ENCODE measurements at regions not wholly inside any gene's neighbourhood (a gene's known extent, or its start where the extent isn't known, plus 50 kb on each side); places are given as distances from the start of the nearest gene placed in this dataset.

DNA sequence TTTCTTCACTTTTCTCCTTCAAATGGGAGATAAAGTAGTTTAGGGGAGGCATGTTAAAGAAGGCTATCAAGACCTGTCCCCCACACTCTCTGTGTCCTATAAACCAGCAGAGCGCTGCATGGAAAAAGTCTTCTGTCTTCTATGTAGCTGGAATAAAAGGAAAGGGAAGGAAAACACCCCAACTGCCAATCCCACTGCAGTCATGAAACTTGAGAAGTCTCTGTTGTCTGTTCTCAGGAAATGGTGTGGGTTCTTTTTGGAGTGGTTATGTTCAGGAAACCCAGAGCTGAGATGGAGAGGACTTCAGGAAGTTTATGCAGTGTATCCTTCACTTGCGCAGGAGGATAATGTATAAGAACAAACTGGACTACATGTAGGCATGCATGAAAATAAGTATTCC lies 274.3 kb downstream of the GAS1 start:
- H3K4me1 ChIP-seq (ENCODE audit: insufficient read depth, low read length) = no peaks in the 10 kb centered on the region
- H2AFZ ChIP-seq (ENCODE audit: low read depth, low read length) = no peak overlapping the region
- no peaks in the 10 kb centered on the region for H3K36me3 ChIP-seq (ENCODE audit: insufficient read depth, low read length)
- H3K9me3 ChIP-seq (ENCODE audit: low read length) = no peaks in the 10 kb centered on the region
- no peak overlapping the region for H3K4me3 ChIP-seq (ENCODE audit: low read length)
- no peaks in the 10 kb centered on the region for H3K27me3 ChIP-seq (ENCODE audit: insufficient read depth, low read length)

GRCh38 chr9:86672301-86672700 lies 275.0 kb downstream of the GAS1 start:
- no peaks in the 10 kb centered on the region for H3K4me1 ChIP-seq (ENCODE audit: insufficient read depth, low read length)
- H2AFZ ChIP-seq (ENCODE audit: low read depth, low read length) = no peak overlapping the region
- H3K4me3 ChIP-seq (ENCODE audit: low read length) = no peak overlapping the region

DNA sequence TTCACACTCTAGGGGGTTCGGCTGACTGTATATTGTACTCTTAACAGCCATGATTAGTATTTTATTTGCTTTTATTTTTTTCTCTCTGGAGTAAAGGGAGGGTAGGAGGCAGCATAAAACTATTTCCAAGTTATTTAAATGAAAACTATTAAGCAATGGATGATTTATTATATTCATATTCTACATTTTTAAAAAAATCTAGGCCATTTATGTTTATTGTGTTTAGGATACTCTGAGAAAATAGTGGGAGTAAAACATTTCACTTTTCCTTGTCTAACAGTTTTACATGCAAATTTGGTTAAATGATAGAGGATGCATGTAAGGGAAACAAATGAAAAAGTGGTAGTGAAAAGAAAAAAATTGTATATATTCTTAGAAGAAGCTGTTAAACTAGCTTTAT lies 276.3 kb downstream of the GAS1 start:
- no peaks in the 10 kb centered on the region for H3K9me3 ChIP-seq (ENCODE audit: low read length)
- no peaks in the 10 kb centered on the region for H3K27me3 ChIP-seq (ENCODE audit: insufficient read depth, low read length)
- no peak overlapping the region for H3K4me3 ChIP-seq (ENCODE audit: low read length)
- no peak overlapping the region for H2AFZ ChIP-seq (ENCODE audit: low read depth, low read length)
- H3K36me3 ChIP-seq (ENCODE audit: insufficient read depth, low read length) = no peaks in the 10 kb centered on the region
- no peaks in the 10 kb centered on the region for H3K4me1 ChIP-seq (ENCODE audit: insufficient read depth, low read length)

More at GRCh38 chr9:86672301-86672700, 275.0 kb downstream of the GAS1 start:
- no peaks in the 10 kb centered on the region for H3K36me3 ChIP-seq (ENCODE audit: insufficient read depth, low read length)
- no peaks in the 10 kb centered on the region for H3K27me3 ChIP-seq (ENCODE audit: insufficient read depth, low read length)
- H3K9me3 ChIP-seq (ENCODE audit: low read length) = no peaks in the 10 kb centered on the region

DNA sequence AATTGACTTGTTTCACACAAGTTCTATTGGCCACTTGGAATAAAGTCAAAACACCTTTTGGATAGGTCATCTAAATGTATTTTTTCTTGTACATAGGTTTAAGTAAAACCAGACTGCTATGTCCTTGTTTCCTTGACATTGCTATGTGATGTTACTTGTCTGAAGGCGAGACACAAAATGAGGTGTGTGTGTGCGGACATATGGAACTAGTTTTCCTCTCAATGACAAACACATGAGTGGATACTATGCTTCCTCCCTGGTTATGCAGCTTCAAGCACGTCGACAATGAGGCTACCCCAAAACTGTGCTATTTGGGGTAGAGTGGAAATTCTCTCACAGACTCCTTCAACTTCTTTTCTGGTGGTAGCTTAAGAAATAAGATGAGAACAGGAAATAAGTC lies 276.8 kb downstream of the GAS1 start:
- H3K4me1 ChIP-seq (ENCODE audit: insufficient read depth, low read length) = no peaks in the 10 kb centered on the region
- no peak overlapping the region for H3K4me3 ChIP-seq (ENCODE audit: low read length)
- H3K9me3 ChIP-seq (ENCODE audit: low read length) = no peaks in the 10 kb centered on the region
- H3K36me3 ChIP-seq (ENCODE audit: insufficient read depth, low read length) = no peaks in the 10 kb centered on the region
- no peaks in the 10 kb centered on the region for H3K27me3 ChIP-seq (ENCODE audit: insufficient read depth, low read length)
- no peak overlapping the region for H2AFZ ChIP-seq (ENCODE audit: low read depth, low read length)

DNA sequence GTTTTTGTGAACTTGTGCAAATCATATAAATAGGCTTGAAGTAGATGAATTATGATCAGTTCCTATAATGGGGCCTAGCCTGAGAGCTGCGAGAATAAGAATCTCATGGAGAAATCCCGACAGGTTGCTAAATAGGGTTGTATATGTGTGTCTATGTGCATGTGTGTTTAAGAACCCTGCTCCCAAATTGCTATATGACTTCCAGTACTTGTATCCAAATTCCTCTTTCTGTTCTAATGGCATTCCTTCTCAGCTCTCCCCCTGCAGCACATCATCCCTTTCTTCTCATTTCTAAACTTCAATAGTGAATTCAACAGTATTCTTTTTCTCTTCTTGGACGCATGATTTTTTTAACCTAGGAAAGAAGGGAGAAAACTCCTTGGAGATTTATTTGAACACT lies 277.2 kb downstream of the GAS1 start:
- Histone ChIP-seq H3K36me3 (ENCODE audit: insufficient read depth, low read length) (no peaks in the 10 kb centered on the region), H2AFZ (ENCODE audit: low read depth, low read length) (no peak overlapping the region), H3K4me1 (ENCODE audit: insufficient read depth, low read length) (no peaks in the 10 kb centered on the region), H3K27me3 (ENCODE audit: insufficient read depth, low read length) (no peaks in the 10 kb centered on the region), H3K9me3 (ENCODE audit: low read length) (no peaks in the 10 kb centered on the region), H3K4me3 (ENCODE audit: low read length) (no peak overlapping the region)

DNA sequence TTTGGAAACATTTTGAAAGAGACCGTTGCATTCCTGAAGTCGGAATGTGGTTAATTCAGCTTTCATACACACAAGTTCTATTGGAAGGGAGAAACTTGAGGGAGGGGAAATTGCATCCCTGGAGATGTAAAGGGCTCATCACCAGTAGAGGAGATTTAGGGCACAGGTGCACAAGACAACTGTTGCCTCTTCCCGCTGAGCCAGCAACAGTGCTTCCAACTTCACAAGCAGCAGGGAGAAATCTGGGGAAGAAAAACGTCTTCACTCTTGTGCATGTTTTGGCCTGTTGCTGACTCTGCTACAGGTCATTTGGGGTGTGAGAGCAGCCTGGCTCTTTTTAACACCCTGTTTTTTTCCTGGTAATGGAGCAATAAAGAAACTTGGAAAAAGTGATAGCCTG lies 277.9 kb downstream of the GAS1 start:
- Histone ChIP-seq H3K27me3 (ENCODE audit: insufficient read depth, low read length) (no peaks in the 10 kb centered on the region), H3K4me1 (ENCODE audit: insufficient read depth, low read length) (no peaks in the 10 kb centered on the region), H3K4me3 (ENCODE audit: low read length) (no peak overlapping the region), H2AFZ (ENCODE audit: low read depth, low read length) (no peak overlapping the region), H3K36me3 (ENCODE audit: insufficient read depth, low read length) (no peaks in the 10 kb centered on the region), H3K9me3 (ENCODE audit: low read length) (no peaks in the 10 kb centered on the region)

DNA sequence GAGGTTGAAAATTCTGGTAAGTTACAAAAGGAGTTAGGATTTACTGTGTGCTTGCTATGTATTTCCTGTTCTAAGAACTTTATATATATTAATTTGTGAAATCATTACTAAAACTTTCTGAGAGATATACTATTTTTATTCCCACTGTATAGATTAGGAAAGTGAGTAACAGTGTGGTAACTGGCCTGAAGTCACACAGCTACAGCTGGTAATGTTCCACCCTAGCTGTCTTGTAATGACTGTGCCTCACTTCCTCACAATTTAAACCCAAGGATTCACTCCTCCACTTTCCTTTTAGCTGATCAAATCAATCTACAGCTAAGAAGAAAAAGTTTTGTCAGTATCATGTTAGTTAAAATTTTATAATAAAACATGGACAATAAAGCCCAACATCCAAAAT lies 278.8 kb downstream of the GAS1 start:
- Histone ChIP-seq H3K4me1 (ENCODE audit: insufficient read depth, low read length) (no peaks in the 10 kb centered on the region), H3K4me3 (ENCODE audit: low read length) (no peak overlapping the region), H3K36me3 (ENCODE audit: insufficient read depth, low read length) (no peaks in the 10 kb centered on the region), H3K27me3 (ENCODE audit: insufficient read depth, low read length) (no peaks in the 10 kb centered on the region), H2AFZ (ENCODE audit: low read depth, low read length) (no peak overlapping the region), H3K9me3 (ENCODE audit: low read length) (no peaks in the 10 kb centered on the region)

- H3K4me1 ChIP-seq (ENCODE audit: insufficient read depth, low read length) = no peaks in the 10 kb centered on the region
- H3K9me3 ChIP-seq (ENCODE audit: low read length) = no peaks in the 10 kb centered on the region
- no peaks in the 10 kb centered on the region for H3K36me3 ChIP-seq (ENCODE audit: insufficient read depth, low read length)
- no peaks in the 10 kb centered on the region for H3K27me3 ChIP-seq (ENCODE audit: insufficient read depth, low read length)
- H2AFZ ChIP-seq (ENCODE audit: low read depth, low read length) = no peak overlapping the region
- no peak overlapping the region for H3K4me3 ChIP-seq (ENCODE audit: low read length)
Observed at GRCh38 chr9:86667307-86667706, 280.0 kb downstream of the GAS1 start.

DNA sequence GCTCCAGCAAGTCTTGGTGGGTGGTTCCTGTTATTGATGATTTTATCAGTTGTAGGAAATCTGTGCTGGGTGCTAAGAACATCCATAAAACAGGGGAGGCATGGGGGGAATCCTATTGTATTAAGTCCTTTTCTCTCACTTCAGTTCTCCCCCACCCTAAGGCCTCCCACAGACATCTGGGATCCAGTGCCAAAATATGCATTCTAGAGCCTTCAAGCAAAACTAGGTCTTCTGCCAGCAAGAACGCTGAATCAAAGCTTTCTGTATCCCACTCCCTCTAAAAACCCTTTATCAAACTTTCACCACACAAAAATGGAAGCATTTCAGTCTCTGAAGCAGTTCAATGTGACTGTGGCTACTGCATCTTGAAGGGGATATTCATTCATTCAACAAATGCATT lies 281.9 kb downstream of the GAS1 start:
- Histone ChIP-seq H3K4me1 (ENCODE audit: insufficient read depth, low read length) (no peaks in the 10 kb centered on the region), H3K36me3 (ENCODE audit: insufficient read depth, low read length) (no peaks in the 10 kb centered on the region), H3K4me3 (ENCODE audit: low read length) (no peak overlapping the region)

DNA sequence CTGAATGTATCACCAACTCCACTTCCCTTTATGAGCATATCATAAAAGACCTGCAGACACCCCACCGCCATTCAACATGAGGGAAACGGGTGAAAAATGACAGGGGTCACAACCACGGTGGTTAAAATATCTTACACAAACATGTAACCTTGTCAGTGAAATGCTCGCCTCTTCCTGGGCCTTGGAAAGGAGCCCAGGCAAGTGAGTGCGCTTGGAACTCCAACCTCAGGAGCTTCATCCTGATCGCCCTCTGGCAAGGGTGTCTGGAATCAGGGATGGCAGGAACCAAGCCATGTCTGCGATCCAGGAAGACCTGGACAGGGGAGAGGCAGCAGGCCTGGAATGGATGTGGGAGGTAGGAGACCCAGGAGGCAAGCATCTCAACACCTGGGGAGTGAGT lies 282.7 kb downstream of the GAS1 start:
- H3K4me3 ChIP-seq (ENCODE audit: low read length) = no peak overlapping the region
- no peaks in the 10 kb centered on the region for H3K9me3 ChIP-seq (ENCODE audit: low read length)

More for the DNA sequence above, 281.9 kb downstream of the GAS1 start:
- no peaks in the 10 kb centered on the region for H3K27me3 ChIP-seq (ENCODE audit: insufficient read depth, low read length)
- H2AFZ ChIP-seq (ENCODE audit: low read depth, low read length) = no peak overlapping the region
- no peaks in the 10 kb centered on the region for H3K9me3 ChIP-seq (ENCODE audit: low read length)

DNA sequence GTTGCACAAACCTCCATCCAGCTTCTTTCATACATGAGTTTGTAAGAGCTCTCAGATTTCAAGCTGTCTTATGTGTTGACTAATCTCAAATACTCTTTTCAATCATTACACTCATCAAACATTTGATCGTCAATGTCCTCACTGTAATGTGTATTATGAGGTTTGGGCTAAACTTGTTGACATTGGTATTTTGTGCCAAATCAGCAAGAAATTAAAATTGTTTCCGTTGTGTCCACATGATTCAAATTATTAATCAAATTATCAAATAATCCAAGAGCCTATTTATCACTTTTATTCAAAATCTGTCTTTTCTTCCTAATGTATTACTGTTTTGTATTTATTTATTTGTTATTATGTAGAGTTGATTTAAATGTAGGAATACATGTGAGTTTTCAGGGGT lies 283.4 kb downstream of the GAS1 start:
- Histone ChIP-seq H3K27me3 (ENCODE audit: insufficient read depth, low read length) (no peaks in the 10 kb centered on the region), H3K36me3 (ENCODE audit: insufficient read depth, low read length) (no peaks in the 10 kb centered on the region), H2AFZ (ENCODE audit: low read depth, low read length) (no peak overlapping the region), H3K4me1 (ENCODE audit: insufficient read depth, low read length) (no peaks in the 10 kb centered on the region), H3K4me3 (ENCODE audit: low read length) (no peak overlapping the region), H3K9me3 (ENCODE audit: low read length) (no peaks in the 10 kb centered on the region)

More for the DNA sequence above, 282.7 kb downstream of the GAS1 start:
- no peaks in the 10 kb centered on the region for H3K36me3 ChIP-seq (ENCODE audit: insufficient read depth, low read length)
- no peaks in the 10 kb centered on the region for H3K4me1 ChIP-seq (ENCODE audit: insufficient read depth, low read length)
- H2AFZ ChIP-seq (ENCODE audit: low read depth, low read length) = no peak overlapping the region
- H3K27me3 ChIP-seq (ENCODE audit: insufficient read depth, low read length) = no peaks in the 10 kb centered on the region

DNA sequence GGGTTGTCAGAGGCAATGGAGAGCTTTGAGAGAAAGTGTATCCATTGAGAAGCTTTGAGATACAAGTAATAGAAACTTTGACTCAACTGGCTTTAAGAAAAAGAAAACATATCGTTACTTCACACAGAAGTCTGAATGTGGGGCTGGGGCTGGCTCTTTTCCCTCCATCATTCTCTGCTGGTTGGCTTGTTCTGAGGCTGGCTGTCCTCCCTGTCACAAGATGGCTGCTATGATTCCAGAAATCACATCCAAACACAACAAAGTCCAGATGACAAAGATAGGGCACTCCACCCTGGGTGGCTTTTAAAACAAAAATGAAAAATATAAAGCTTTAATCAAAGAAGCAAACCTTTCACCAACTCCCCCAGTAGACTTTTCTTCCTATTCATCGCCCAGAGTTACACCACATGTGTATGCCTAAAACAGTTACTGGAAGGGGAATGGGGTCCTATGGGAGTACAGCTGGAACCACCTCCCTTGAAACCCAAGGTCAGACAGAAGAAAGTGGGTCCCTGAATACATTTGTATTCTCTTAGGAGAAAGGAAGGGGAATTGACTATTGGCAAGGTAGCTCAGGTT lies 284.3 kb downstream of the GAS1 start:
- Histone ChIP-seq H3K9me3 (ENCODE audit: low read length) (no peaks in the 10 kb centered on the region), H3K4me1 (ENCODE audit: insufficient read depth, low read length) (no peaks in the 10 kb centered on the region), H2AFZ (ENCODE audit: low read depth, low read length) (no peak overlapping the region), H3K27me3 (ENCODE audit: insufficient read depth, low read length) (no peaks in the 10 kb centered on the region), H3K4me3 (ENCODE audit: low read length) (no peak overlapping the region), H3K36me3 (ENCODE audit: insufficient read depth, low read length) (no peaks in the 10 kb centered on the region)

DNA sequence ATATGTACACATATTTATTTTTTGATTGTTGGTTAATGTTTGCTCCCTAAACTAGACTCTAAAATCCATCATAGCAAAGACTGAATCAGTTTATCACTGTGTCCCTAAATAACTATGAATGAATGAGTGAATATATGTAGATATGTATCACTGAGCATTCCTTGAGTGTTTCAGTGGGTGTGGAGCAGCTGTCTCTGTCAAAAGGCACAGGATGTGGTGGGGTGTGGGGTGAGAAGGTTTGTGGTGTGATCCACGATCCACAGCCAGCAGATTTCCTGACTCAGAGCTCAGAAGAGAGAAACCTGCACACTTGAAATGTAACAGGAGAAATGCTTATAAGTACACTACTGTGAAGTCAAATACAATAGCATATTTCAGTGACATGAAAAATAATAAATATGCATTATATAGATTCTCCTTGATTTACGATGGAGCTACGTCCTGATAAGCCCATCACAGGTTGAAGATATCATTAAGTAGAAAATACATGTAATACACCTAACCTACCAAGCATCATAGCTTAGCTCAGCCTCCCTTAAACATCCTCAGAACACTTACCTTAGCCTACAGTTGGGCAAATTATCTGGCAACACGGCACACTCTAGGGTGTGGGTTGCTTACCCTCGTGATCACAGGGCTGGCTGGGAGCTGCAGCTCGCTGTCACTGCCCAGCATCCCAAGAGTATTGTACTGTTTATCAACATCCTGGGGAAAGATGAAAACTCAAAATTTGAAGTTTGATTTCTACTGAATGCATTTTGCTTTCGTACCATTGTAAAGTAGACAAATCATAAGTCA lies 287.0 kb downstream of the GAS1 start:
- no peaks in the 10 kb centered on the region for H3K27me3 ChIP-seq (ENCODE audit: insufficient read depth, low read length)
- no peak overlapping the region for H3K4me3 ChIP-seq (ENCODE audit: low read length)
- H3K9me3 ChIP-seq (ENCODE audit: low read length) = no peaks in the 10 kb centered on the region
- H3K4me1 ChIP-seq (ENCODE audit: insufficient read depth, low read length) = no peaks in the 10 kb centered on the region
- no peak overlapping the region for H2AFZ ChIP-seq (ENCODE audit: low read depth, low read length)
- no peaks in the 10 kb centered on the region for H3K36me3 ChIP-seq (ENCODE audit: insufficient read depth, low read length)
